Transverse colon (tissue), 3 donors: ENCODE measurements at regions not wholly inside any gene's neighbourhood (a gene's known extent, or its start where the extent isn't known, plus 50 kb on each side); places are given as distances from the start of the nearest gene placed in this dataset.

Experiments used
- CTCF ChIP-seq, 5 experiments: fragments of 200-600 bp in 3 of 5; fragments of 450-650 bp in 2 of 5; sonication (generic) in 3 of 5; IDR thresholded peaks; 1 replicate in 2 of 5; 2 replicates in 3 of 5; pipeline ENCODE4 v1.5.1; 2016 to 2017; ENCODE audit warnings: antibody characterized with exemption in 5 of 5, inconsistent platforms in 3 of 5, mild to moderate bottlenecking in 2 of 5, moderate library complexity in 1 of 5
- EP300 ChIP-seq: sonication (generic); formaldehyde crosslinking; IDR thresholded peaks from one replicate; pipeline ENCODE4 v1.6.1; 2017; ENCODE audit warnings: antibody characterized with exemption, low read depth
- POLR2A ChIP-seq: fragments of 450-650 bp; IDR thresholded peaks from one replicate; pipeline ENCODE4 v1.6.1; 2016; ENCODE audit warnings: antibody characterized with exemption, mild to moderate bottlenecking, moderate library complexity

- no peak for TF ChIP-seq CTCF (IDR thresholded peaks at IDR 0.05)
- no peak for TF ChIP-seq POLR2A
- TF ChIP-seq EP300 = no peak
Observed at GRCh38 chr4:35975617-35976355, 268.5 kb downstream of the ARAP2 start.
